ENCODE measurements at regions not wholly inside any gene's neighbourhood (a gene's known extent, or its start where the extent isn't known, plus 50 kb on each side); places are given as distances from the start of the nearest gene placed in this dataset.

GRCh38 chr2:160550048-160550447, 56.4 kb upstream of the RBMS1 start:
- no peak for DNase-seq
- Histone ChIP-seq H3K36me3 (ENCODE audit: control insufficient read depth, insufficient read depth, low read length) (no peaks in the 10 kb centered on the region), H3K9me3 (ENCODE audit: control insufficient read depth, low read depth, low read length) (no peaks in the 10 kb centered on the region), H3K4me3 (ENCODE audit: low read length) (no peak overlapping the region), H3K4me1 (ENCODE audit: control insufficient read depth, insufficient read depth, low read length) (no peaks in the 10 kb centered on the region), H3K27me3 (ENCODE audit: control insufficient read depth, insufficient read depth, low read length) (no peaks in the 10 kb centered on the region), H3K27ac (ENCODE audit: low read length) (no peak overlapping the region)
- WGBS (ENCODE audit: insufficient coverage, low lambda C conversion rate) = no CpG with 5 or more reads among the region's 2 CpGs

DNA sequence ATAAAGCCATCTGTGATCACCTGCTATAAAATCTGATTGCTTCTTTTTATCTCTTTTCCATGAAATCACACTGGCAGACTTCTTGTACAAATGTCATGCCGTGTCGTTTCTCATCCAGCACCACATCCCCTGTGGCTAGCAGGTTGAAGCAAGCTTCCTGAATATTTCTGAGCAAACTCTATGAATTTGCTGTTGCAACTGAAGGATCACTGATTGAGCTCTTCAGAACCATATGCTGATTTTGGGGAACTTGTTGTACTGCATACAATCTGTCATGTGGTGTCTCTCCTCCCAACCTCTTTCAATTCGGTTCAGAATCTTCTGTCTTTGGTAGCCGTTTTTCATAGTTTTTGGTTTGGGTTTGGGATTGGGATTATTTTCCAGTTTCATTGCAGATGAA, 57.7 kb upstream of the RBMS1 start:
- Histone ChIP-seq H3K27me3 (ENCODE audit: control insufficient read depth, insufficient read depth, low read length) (no peaks in the 10 kb centered on the region), H3K36me3 (ENCODE audit: control insufficient read depth, insufficient read depth, low read length) (no peaks in the 10 kb centered on the region), H3K4me3 (ENCODE audit: low read length) (no peak overlapping the region), H3K9me3 (ENCODE audit: control insufficient read depth, low read depth, low read length) (no peaks in the 10 kb centered on the region), H3K4me1 (ENCODE audit: control insufficient read depth, insufficient read depth, low read length) (no peaks in the 10 kb centered on the region), H3K27ac (ENCODE audit: low read length) (no peak overlapping the region)
- DNase-seq = no peak
- 67% methylated on average over 2 of the region's 4 CpGs for WGBS (ENCODE audit: insufficient coverage, low lambda C conversion rate)

DNA sequence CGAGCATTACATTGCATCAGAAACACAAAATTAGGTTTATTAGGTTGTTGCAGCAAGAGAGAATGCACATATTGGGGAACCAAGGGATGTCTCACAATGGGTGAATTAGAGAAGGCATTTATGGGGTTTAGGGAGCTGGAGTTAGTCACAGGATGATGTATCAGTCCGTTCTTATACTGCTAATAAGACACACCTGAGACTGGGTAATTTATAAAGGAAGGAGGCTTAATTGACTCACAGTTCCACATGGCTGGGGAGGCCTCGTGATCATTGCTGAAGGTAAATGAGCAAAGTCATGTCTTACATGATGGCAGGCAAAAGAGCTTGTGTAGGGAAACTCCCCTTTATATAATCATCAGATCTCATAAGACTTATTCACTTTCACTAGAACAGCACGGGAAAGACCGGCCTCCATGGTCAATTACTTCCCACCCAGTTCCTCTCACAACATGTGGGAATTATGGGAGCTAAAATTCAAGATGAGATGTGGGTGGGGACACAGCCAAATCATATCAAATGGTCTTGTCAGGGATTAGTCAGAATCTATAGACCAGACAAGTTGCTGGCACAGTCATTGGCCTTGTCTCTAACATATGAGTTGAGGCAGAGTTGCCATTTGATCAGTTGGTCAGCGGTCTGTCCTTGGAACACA, 61.9 kb upstream of the RBMS1 start:
- Histone ChIP-seq H3K27ac (ENCODE audit: low read length) (no peak overlapping the region), H3K9me3 (ENCODE audit: control insufficient read depth, low read depth, low read length) (no peaks in the 10 kb centered on the region), H3K36me3 (ENCODE audit: control insufficient read depth, insufficient read depth, low read length) (no peaks in the 10 kb centered on the region), H3K4me3 (ENCODE audit: low read length) (no peak overlapping the region), H3K27me3 (ENCODE audit: control insufficient read depth, insufficient read depth, low read length) (no peaks in the 10 kb centered on the region), H3K4me1 (ENCODE audit: control insufficient read depth, insufficient read depth, low read length) (no peaks in the 10 kb centered on the region)
- WGBS (ENCODE audit: insufficient coverage, low lambda C conversion rate) = no CpG with 5 or more reads among the region's 6 CpGs
- no peak for DNase-seq

- H3K27me3 ChIP-seq (ENCODE audit: control insufficient read depth, insufficient read depth, low read length) = no peaks in the 10 kb centered on the region
- H3K27ac ChIP-seq (ENCODE audit: low read length) = no peak overlapping the region
- DNase-seq = no peak
- no peaks in the 10 kb centered on the region for H3K4me1 ChIP-seq (ENCODE audit: control insufficient read depth, insufficient read depth, low read length)
- no peaks in the 10 kb centered on the region for H3K36me3 ChIP-seq (ENCODE audit: control insufficient read depth, insufficient read depth, low read length)
- no peaks in the 10 kb centered on the region for H3K9me3 ChIP-seq (ENCODE audit: control insufficient read depth, low read depth, low read length)
- no CpG with 5 or more reads among the region's 3 CpGs for WGBS (ENCODE audit: insufficient coverage, low lambda C conversion rate)
- no peak overlapping the region for H3K4me3 ChIP-seq (ENCODE audit: low read length)
Observed at GRCh38 chr2:160557903-160558302, 64.3 kb upstream of the RBMS1 start.

DNA sequence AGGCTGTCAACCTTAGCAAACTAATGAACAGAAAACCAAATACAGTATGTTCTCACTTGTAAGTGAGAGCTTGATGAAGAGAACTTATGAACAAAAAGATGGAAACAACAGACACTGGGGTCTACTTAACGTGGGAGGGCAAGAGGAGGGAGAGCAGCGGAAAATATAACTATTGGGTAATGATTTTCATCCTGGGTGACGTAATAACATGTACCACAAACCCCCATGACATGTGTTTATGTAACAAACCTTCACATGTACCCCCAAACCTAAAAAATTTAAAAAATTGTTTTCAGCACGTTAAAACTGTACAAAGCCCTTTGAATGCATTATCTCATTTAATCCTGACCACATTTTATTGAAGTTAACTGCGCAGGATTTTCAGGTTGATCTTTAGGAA, 64.9 kb upstream of the RBMS1 start:
- 100% methylated on average over 1 of the region's 5 CpGs for WGBS (ENCODE audit: insufficient coverage, low lambda C conversion rate)
- Histone ChIP-seq H3K9me3 (ENCODE audit: control insufficient read depth, low read depth, low read length) (no peaks in the 10 kb centered on the region), H3K4me3 (ENCODE audit: low read length) (no peak overlapping the region), H3K27me3 (ENCODE audit: control insufficient read depth, insufficient read depth, low read length) (no peaks in the 10 kb centered on the region), H3K4me1 (ENCODE audit: control insufficient read depth, insufficient read depth, low read length) (no peaks in the 10 kb centered on the region), H3K27ac (ENCODE audit: low read length) (no peak overlapping the region), H3K36me3 (ENCODE audit: control insufficient read depth, insufficient read depth, low read length) (no peaks in the 10 kb centered on the region)
- no peak for DNase-seq

- 91% methylated on average over 1 of the region's 4 CpGs for WGBS (ENCODE audit: insufficient coverage, low lambda C conversion rate)
- Histone ChIP-seq H3K27ac (ENCODE audit: low read length) (no peak overlapping the region), H3K4me1 (ENCODE audit: control insufficient read depth, insufficient read depth, low read length) (no peaks in the 10 kb centered on the region), H3K4me3 (ENCODE audit: low read length) (no peak overlapping the region), H3K36me3 (ENCODE audit: control insufficient read depth, insufficient read depth, low read length) (no peaks in the 10 kb centered on the region), H3K27me3 (ENCODE audit: control insufficient read depth, insufficient read depth, low read length) (no peaks in the 10 kb centered on the region), H3K9me3 (ENCODE audit: control insufficient read depth, low read depth, low read length) (no peaks in the 10 kb centered on the region)
- DNase-seq = no peak
Observed at GRCh38 chr2:160561551-160562295, 68.1 kb upstream of the RBMS1 start.

GRCh38 chr2:160562730-160563129, 69.1 kb upstream of the RBMS1 start:
- no peak overlapping the region for H3K27ac ChIP-seq (ENCODE audit: low read length)
- WGBS (ENCODE audit: insufficient coverage, low lambda C conversion rate) = 89% methylated on average over 1 of the region's 2 CpGs
- H3K27me3 ChIP-seq (ENCODE audit: control insufficient read depth, insufficient read depth, low read length) = no peaks in the 10 kb centered on the region
- DNase-seq = no peak
- H3K4me1 ChIP-seq (ENCODE audit: control insufficient read depth, insufficient read depth, low read length) = no peaks in the 10 kb centered on the region
- no peak overlapping the region for H3K4me3 ChIP-seq (ENCODE audit: low read length)
- no peaks in the 10 kb centered on the region for H3K36me3 ChIP-seq (ENCODE audit: control insufficient read depth, insufficient read depth, low read length)
- no peaks in the 10 kb centered on the region for H3K9me3 ChIP-seq (ENCODE audit: control insufficient read depth, low read depth, low read length)

- no peaks in the 10 kb centered on the region for H3K4me1 ChIP-seq (ENCODE audit: control insufficient read depth, insufficient read depth, low read length)
- no peak overlapping the region for H3K4me3 ChIP-seq (ENCODE audit: low read length)
- no peak for DNase-seq
- H3K27me3 ChIP-seq (ENCODE audit: control insufficient read depth, insufficient read depth, low read length) = no peaks in the 10 kb centered on the region
- no peaks in the 10 kb centered on the region for H3K9me3 ChIP-seq (ENCODE audit: control insufficient read depth, low read depth, low read length)
- no peaks in the 10 kb centered on the region for H3K36me3 ChIP-seq (ENCODE audit: control insufficient read depth, insufficient read depth, low read length)
- H3K27ac ChIP-seq (ENCODE audit: low read length) = no peak overlapping the region
Observed at GRCh38 chr2:160564591-160564990, 71.0 kb upstream of the RBMS1 start.

- WGBS (ENCODE audit: insufficient coverage, low lambda C conversion rate) = 100% methylated on average over 1 of the region's 3 CpGs
- Histone ChIP-seq H3K4me1 (ENCODE audit: control insufficient read depth, insufficient read depth, low read length) (no peaks in the 10 kb centered on the region), H3K27me3 (ENCODE audit: control insufficient read depth, insufficient read depth, low read length) (no peaks in the 10 kb centered on the region), H3K9me3 (ENCODE audit: control insufficient read depth, low read depth, low read length) (no peaks in the 10 kb centered on the region), H3K36me3 (ENCODE audit: control insufficient read depth, insufficient read depth, low read length) (no peaks in the 10 kb centered on the region), H3K4me3 (ENCODE audit: low read length) (no peak overlapping the region), H3K27ac (ENCODE audit: low read length) (no peak overlapping the region)
- DNase-seq = no peak
Observed at GRCh38 chr2:160565099-160565845, 71.7 kb upstream of the RBMS1 start.

- Histone ChIP-seq H3K9me3 (ENCODE audit: control insufficient read depth, low read depth, low read length) (no peaks in the 10 kb centered on the region), H3K4me1 (ENCODE audit: control insufficient read depth, insufficient read depth, low read length) (no peaks in the 10 kb centered on the region), H3K27me3 (ENCODE audit: control insufficient read depth, insufficient read depth, low read length) (no peaks in the 10 kb centered on the region), H3K36me3 (ENCODE audit: control insufficient read depth, insufficient read depth, low read length) (no peaks in the 10 kb centered on the region), H3K4me3 (ENCODE audit: low read length) (no peak overlapping the region), H3K27ac (ENCODE audit: low read length) (no peak overlapping the region)
- no peak for DNase-seq
Observed at GRCh38 chr2:160566717-160567116, 73.1 kb upstream of the RBMS1 start.

Data from large intestine (tissue), 3 donors.